ENCODE measurements at regions not wholly inside any gene's neighbourhood (a gene's known extent, or its start where the extent isn't known, plus 50 kb on each side); places are given as distances from the start of the nearest gene placed in this dataset.

- intact Hi-C loops (cut with DNase I): no loop called here
- H3K4me1 ChIP-seq (ENCODE audit: control insufficient read depth, insufficient read depth, low read length): no peaks in the 10 kb centered on the region
- 31% methylated on average over 3 of the region's 3 CpGs for WGBS
- no peaks in the 10 kb centered on the region for H3K9me3 ChIP-seq (ENCODE audit: control insufficient read depth, low read length)
- DNase-seq (peak in 2 of 3 donors; percentile 18 to 69), ATAC-seq (peak; percentile 65 to 80)
- no peaks in the 10 kb centered on the region for H3K27me3 ChIP-seq (ENCODE audit: control insufficient read depth, insufficient read depth)
- no peak overlapping the region for H3K4me3 ChIP-seq (ENCODE audit: low read length)
- H3K27ac ChIP-seq (ENCODE audit: low read length): no peak overlapping the region
Measured at GRCh38 chr12:41122894-41123293, 65.2 kb upstream of the PDZRN4 start.

GRCh38 chr12:41123871-41124270 lies 64.2 kb upstream of the PDZRN4 start:
- H3K4me1 ChIP-seq (ENCODE audit: control insufficient read depth, insufficient read depth, low read length): no peaks in the 10 kb centered on the region
- H3K27me3 ChIP-seq (ENCODE audit: control insufficient read depth, insufficient read depth): no peaks in the 10 kb centered on the region
- H3K9me3 ChIP-seq (ENCODE audit: control insufficient read depth, low read length): no peaks in the 10 kb centered on the region
- intact Hi-C loops (cut with DNase I): no loop called here
- WGBS: 58% methylated on average over 1 of the region's 1 CpG
- ATAC-seq (no peak), DNase-seq (no peak)
- no peak overlapping the region for H3K4me3 ChIP-seq (ENCODE audit: low read length)
- no peak overlapping the region for H3K27ac ChIP-seq (ENCODE audit: low read length)

Data from right cardiac atrium (tissue), 5 donors.